Activated T-helper 17 cell treated with anti-CD3 and anti-CD28 coated beads, Interleukin-2, amount 50 U/mL, for 72 hours (primary cell): ENCODE measurements at regions not wholly inside any gene's neighbourhood (a gene's known extent, or its start where the extent isn't known, plus 50 kb on each side); places are given as distances from the start of the nearest gene placed in this dataset.
"Not testable (repeated sequence)": the region's sequence is repeated elsewhere in the genome, so short reads cannot be mapped to it uniquely, and the experiment has no call there.

Experiments used
- ATAC-seq: fragments of 150-1000 bp; cut with Tn5 transposase; replicated peaks from 2 replicates; pipeline ENCODE4 v1.10.0; 2021; ENCODE audit warnings: mild to moderate bottlenecking, moderate library complexity
- H3K27ac Mint-ChIP-seq: one replicate; pipeline ENCODE4 v1.8.0; 2022; ENCODE audit warnings: mixed read lengths
- H3K27me3 Mint-ChIP-seq: one replicate; pipeline ENCODE4 v1.8.0; 2022; ENCODE audit warnings: mixed read lengths
- H3K36me3 Mint-ChIP-seq: one replicate; pipeline ENCODE4 v1.8.0; 2022; ENCODE audit warnings: low read depth, mild to moderate bottlenecking, mixed read lengths
- H3K4me1 Mint-ChIP-seq: one replicate; pipeline ENCODE4 v1.8.0; 2022; ENCODE audit warnings: mixed read lengths
- H3K4me3 Mint-ChIP-seq: one replicate; pipeline ENCODE4 v1.8.0; 2022; ENCODE audit warnings: mild to moderate bottlenecking, mixed read lengths
- H3K9me3 Mint-ChIP-seq: one replicate; pipeline ENCODE4 v1.8.0; 2022; ENCODE audit warnings: mixed read lengths

- H3K36me3 Mint-ChIP-seq = no peaks in the 10 kb centered on the region
- no peaks in the 10 kb centered on the region for H3K27me3 Mint-ChIP-seq
- no peaks in the 10 kb centered on the region for H3K4me1 Mint-ChIP-seq
- H3K9me3 Mint-ChIP-seq = peaks cover 10% of the 10 kb centered on the region
- H3K4me3 Mint-ChIP-seq = no peak overlapping the region
- H3K27ac Mint-ChIP-seq = no peak overlapping the region
- ATAC-seq = no peak
Measured at GRCh38 chr4:131344761-131345160, 1804.3 kb upstream of the PCDH10 start.

DNA sequence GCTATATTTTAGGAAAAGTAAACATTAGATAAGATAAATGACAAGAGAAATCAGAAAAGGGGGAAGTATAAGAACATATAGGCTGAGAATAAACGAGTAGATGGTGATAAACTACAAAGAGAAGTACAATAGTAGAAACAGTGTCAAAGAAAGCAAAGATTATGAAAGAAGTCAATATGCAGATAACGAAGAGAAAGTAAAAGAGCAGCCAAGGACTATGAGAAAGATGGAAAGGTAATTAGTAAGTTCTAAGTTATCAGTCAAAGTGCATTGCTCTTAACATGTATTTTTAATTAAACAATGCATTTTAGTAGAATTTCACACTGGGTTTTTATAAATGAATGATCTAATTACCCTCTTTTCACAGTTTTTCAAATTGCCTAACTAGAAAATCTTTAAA, 1801.3 kb upstream of the PCDH10 start:
- no peak overlapping the region for H3K4me3 Mint-ChIP-seq
- H3K4me1 Mint-ChIP-seq = no peaks in the 10 kb centered on the region
- H3K27me3 Mint-ChIP-seq = no peaks in the 10 kb centered on the region
- no peak overlapping the region for H3K27ac Mint-ChIP-seq
- H3K36me3 Mint-ChIP-seq = no peaks in the 10 kb centered on the region
- ATAC-seq = no peak
- H3K9me3 Mint-ChIP-seq = peaks cover 11% of the 10 kb centered on the region

DNA sequence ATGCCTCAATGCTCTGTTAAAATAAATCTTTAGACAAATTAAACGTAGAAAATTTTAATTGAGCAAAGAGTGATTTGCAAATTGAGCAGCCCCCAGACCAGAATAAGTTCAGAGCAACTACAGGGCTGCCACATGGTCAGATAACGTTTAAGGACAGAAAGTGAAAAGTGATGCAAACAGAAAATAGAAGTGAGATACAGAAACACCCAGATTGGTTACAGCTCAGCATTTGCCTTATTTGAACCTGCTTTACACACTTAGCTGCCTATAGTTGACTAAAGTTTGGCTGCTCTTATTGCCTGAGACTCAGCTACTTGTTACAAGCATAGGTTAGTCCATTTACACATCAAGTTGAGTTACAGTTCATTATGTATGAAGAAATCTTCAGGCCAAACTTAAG, 1800.8 kb upstream of the PCDH10 start:
- Mint-ChIP-seq H3K4me1 (no peaks in the 10 kb centered on the region), H3K36me3 (no peaks in the 10 kb centered on the region), H3K27ac (no peak overlapping the region), H3K9me3 (peaks cover 9% of the 10 kb centered on the region), H3K27me3 (no peaks in the 10 kb centered on the region), H3K4me3 (no peak overlapping the region)
- no peak for ATAC-seq

DNA sequence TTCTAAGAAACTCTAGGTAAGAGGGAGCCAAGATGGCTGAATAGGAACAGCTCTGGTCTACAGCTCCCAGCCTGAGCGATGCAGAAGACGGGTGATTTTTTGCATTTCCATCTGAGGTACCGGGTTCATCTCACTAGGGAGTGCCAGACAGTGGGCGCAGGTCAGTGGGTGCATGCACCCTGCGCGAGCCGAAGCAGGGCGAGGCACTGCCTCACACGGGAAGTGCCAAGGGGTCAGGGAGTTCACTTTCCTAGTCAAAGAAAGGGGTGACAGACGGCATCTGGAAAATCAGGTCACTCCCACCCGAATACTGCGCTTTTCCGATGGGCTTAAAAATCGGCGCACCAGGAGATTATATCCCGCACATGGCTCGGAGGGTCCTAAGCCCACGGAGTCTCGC, 1796.7 kb upstream of the PCDH10 start:
- H3K4me1 Mint-ChIP-seq, H3K27ac Mint-ChIP-seq, H3K36me3 Mint-ChIP-seq, ATAC-seq, H3K4me3 Mint-ChIP-seq, H3K9me3 Mint-ChIP-seq, H3K27me3 Mint-ChIP-seq: not testable (repeated sequence)

DNA sequence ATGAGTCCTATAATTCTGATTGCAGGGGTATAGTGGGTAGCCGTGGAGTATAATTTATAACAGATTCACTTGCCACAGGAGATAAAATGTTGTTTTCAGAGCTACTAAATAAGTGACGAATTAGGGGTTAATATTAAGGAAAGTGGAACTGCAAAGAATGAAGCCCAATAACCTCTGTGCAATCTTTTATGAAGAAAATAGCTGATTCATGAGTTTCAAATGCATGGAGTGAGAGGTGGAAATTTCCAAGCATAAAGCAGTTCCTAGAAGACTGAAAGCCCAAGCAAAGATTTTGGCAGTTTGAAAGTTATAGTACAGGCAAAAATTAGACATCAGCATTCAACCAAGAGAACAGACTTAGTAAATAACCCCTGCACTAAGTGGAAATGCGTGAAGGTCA, 1782.4 kb upstream of the PCDH10 start:
- Mint-ChIP-seq H3K27me3 (no peaks in the 10 kb centered on the region), H3K4me1 (no peaks in the 10 kb centered on the region), H3K9me3 (peaks cover 5% of the 10 kb centered on the region), H3K4me3 (no peak overlapping the region), H3K36me3 (no peaks in the 10 kb centered on the region), H3K27ac (no peak overlapping the region)
- no peak for ATAC-seq

DNA sequence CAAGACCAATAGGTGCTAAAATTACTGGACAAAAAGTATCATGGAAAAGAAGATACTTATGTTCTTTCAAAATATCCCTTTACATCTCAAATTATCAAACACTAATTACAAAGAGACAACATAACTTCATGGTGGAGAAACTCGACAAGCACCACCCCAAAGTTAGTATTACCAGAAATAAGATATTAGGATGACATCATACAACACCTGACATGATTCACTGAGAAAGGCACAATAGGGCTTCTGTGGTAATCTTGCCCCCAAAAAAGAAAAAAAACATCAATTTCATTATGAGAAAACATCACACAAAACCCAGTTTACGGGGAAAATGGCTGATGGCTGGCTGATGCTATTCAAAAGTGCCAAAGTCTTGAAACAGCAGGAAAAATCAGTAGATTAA, 1781.7 kb upstream of the PCDH10 start:
- Mint-ChIP-seq H3K36me3 (no peaks in the 10 kb centered on the region), H3K27ac (no peak overlapping the region), H3K4me3 (no peak overlapping the region), H3K9me3 (peaks cover 8% of the 10 kb centered on the region), H3K27me3 (no peaks in the 10 kb centered on the region), H3K4me1 (no peaks in the 10 kb centered on the region)
- no peak for ATAC-seq

DNA sequence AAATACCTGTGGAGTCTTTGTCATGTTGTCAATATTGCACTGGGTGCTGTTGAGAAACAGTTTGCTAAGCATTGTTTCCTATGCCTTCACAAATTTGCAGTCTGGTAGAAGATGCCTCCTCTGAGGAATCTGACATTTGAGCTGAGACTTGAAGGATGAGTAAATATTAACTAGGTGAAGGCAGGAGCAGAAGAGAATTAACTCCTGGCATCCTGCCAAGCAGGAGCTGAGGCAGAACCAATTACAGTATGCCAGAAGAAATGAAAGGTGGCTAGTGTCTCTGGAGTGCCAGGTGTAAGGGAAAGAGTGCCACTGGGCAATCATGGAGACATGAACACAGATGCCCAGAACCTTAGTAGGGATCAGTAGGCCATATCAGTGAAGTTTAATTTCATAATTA, 1778.2 kb upstream of the PCDH10 start:
- Mint-ChIP-seq H3K27ac (no peak overlapping the region), H3K4me1 (no peaks in the 10 kb centered on the region), H3K9me3 (peaks cover 15% of the 10 kb centered on the region), H3K4me3 (no peak overlapping the region), H3K36me3 (no peaks in the 10 kb centered on the region), H3K27me3 (no peaks in the 10 kb centered on the region)
- no peak for ATAC-seq

DNA sequence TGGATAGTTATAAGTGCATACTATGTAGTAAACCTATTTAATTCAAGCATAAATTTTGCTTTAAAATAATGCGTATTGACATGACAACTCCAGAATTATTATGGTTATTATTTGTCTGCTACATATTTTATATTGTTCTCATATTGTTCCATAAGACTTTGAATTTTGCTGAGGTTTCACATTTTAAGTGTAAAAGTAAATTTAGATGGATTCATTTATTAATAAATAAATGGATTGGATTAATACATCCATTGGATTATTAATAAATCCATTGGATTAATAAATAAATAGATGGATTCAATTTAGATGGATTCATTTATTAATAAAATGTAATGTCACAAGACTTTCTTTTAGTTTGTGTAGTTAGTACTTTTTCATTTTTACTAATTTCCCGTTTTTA, 1768.0 kb upstream of the PCDH10 start:
- no peaks in the 10 kb centered on the region for H3K4me1 Mint-ChIP-seq
- H3K27ac Mint-ChIP-seq = no peak overlapping the region
- no peak overlapping the region for H3K4me3 Mint-ChIP-seq
- no peaks in the 10 kb centered on the region for H3K27me3 Mint-ChIP-seq
- H3K36me3 Mint-ChIP-seq = no peaks in the 10 kb centered on the region
- ATAC-seq = no peak
- peaks cover 16% of the 10 kb centered on the region for H3K9me3 Mint-ChIP-seq

GRCh38 chr4:131382839-131383238, 1766.3 kb upstream of the PCDH10 start:
- H3K4me3 Mint-ChIP-seq = no peak overlapping the region
- no peaks in the 10 kb centered on the region for H3K4me1 Mint-ChIP-seq
- H3K36me3 Mint-ChIP-seq = no peaks in the 10 kb centered on the region
- no peak overlapping the region for H3K27ac Mint-ChIP-seq
- peaks cover 20% of the 10 kb centered on the region for H3K9me3 Mint-ChIP-seq
- no peak for ATAC-seq
- H3K27me3 Mint-ChIP-seq = no peaks in the 10 kb centered on the region

DNA sequence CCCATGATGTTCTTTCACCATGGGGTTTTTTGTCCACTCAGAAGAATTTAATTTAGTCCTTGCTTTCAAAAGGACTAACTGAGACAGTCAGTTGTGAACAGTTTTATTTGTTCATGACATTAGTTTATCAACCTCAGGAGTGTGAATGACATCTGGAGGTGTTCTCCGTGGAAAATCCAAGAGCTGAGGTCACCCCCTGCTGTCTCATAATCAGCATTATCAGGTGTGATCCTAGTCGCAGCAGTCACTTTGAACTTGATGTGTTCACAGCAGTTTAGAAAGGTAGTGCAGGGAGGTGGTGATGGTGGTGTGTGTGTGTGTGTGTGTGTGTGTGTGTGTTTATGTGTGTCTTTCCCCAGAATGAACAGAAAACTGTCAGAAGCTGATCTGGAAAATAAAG, 1760.8 kb upstream of the PCDH10 start:
- Mint-ChIP-seq H3K4me1 (no peaks in the 10 kb centered on the region), H3K4me3 (no peak overlapping the region), H3K9me3 (peaks cover 8% of the 10 kb centered on the region), H3K27ac (no peak overlapping the region), H3K36me3 (no peaks in the 10 kb centered on the region), H3K27me3 (no peaks in the 10 kb centered on the region)
- no peak for ATAC-seq

DNA sequence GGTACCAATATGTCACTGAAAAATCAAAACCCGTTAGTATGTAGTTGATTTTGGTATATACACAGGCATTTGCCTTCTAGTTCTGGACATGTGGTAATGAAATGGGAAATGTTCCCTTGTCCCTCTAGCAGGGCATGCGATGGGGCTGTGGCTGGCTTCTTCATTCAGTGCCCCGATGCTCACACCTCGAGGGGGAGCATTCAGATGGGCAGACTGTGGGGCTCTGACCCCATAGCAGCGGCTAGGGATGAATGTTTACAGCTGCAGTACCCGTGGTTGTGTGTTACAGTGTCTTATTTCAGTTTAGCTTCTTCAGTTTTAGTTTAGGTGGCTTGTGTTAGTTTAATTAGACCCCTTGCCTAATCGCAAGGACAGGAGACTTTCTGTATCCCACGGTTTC, 1741.0 kb upstream of the PCDH10 start:
- Mint-ChIP-seq H3K27ac (no peak overlapping the region), H3K9me3 (no peaks in the 10 kb centered on the region), H3K4me1 (no peaks in the 10 kb centered on the region), H3K36me3 (no peaks in the 10 kb centered on the region), H3K4me3 (no peak overlapping the region), H3K27me3 (no peaks in the 10 kb centered on the region)
- no peak for ATAC-seq

GRCh38 chr4:131411393-131411792, 1737.7 kb upstream of the PCDH10 start:
- Mint-ChIP-seq H3K27ac (no peak overlapping the region), H3K9me3 (peaks cover 4% of the 10 kb centered on the region), H3K27me3 (no peaks in the 10 kb centered on the region), H3K36me3 (no peaks in the 10 kb centered on the region), H3K4me1 (no peaks in the 10 kb centered on the region), H3K4me3 (no peak overlapping the region)
- no peak for ATAC-seq

GRCh38 chr4:131419147-131419546, 1729.9 kb upstream of the PCDH10 start:
- Mint-ChIP-seq H3K4me3 (no peak overlapping the region), H3K4me1 (no peaks in the 10 kb centered on the region), H3K36me3 (no peaks in the 10 kb centered on the region), H3K9me3 (peaks cover 5% of the 10 kb centered on the region), H3K27ac (no peak overlapping the region), H3K27me3 (no peaks in the 10 kb centered on the region)
- ATAC-seq = no peak

- Mint-ChIP-seq H3K27ac (no peak overlapping the region), H3K4me1 (no peaks in the 10 kb centered on the region), H3K4me3 (no peak overlapping the region), H3K36me3 (no peaks in the 10 kb centered on the region), H3K9me3 (peaks cover 20% of the 10 kb centered on the region), H3K27me3 (no peaks in the 10 kb centered on the region)
- ATAC-seq = no peak
Measured at GRCh38 chr4:131426023-131426758, 1722.9 kb upstream of the PCDH10 start.

- Mint-ChIP-seq H3K36me3 (no peaks in the 10 kb centered on the region), H3K4me1 (no peaks in the 10 kb centered on the region), H3K9me3 (peaks cover 20% of the 10 kb centered on the region), H3K27me3 (no peaks in the 10 kb centered on the region), H3K4me3 (no peak overlapping the region), H3K27ac (no peak overlapping the region)
- no peak for ATAC-seq
Measured at GRCh38 chr4:131427000-131427399, 1722.1 kb upstream of the PCDH10 start.

GRCh38 chr4:131430302-131430701, 1718.8 kb upstream of the PCDH10 start:
- Mint-ChIP-seq H3K4me1 (no peaks in the 10 kb centered on the region), H3K36me3 (no peaks in the 10 kb centered on the region), H3K4me3 (no peak overlapping the region), H3K9me3 (peaks cover 23% of the 10 kb centered on the region), H3K27ac (no peak overlapping the region), H3K27me3 (no peaks in the 10 kb centered on the region)
- no peak for ATAC-seq
